H9 (cell line): ENCODE measurements at regions not wholly inside any gene's neighbourhood (a gene's known extent, or its start where the extent isn't known, plus 50 kb on each side); places are given as distances from the start of the nearest gene placed in this dataset.

Experiments used
- DNase-seq: peaks from one replicate; pipeline ENCODE4 v3.0.0-alpha.2; 2017
- H2AFZ ChIP-seq: one replicate; pipeline ENCODE4 v1.6.1; 2013; ENCODE audit warnings: mild to moderate bottlenecking, low read length, control low read depth, moderate library complexity
- H2AK5ac ChIP-seq: 2 replicates; pipeline ENCODE4 v1.6.1; 2013; ENCODE audit warnings: low read length, control low read depth, mixed read lengths; ENCODE audit not compliant: insufficient read length
- H2BK120ac ChIP-seq: one replicate; pipeline ENCODE4 v1.6.1; 2013; ENCODE audit warnings: low read depth, mild to moderate bottlenecking, low read length, control low read depth, inconsistent platforms; ENCODE audit not compliant: poor library complexity, severe bottlenecking
- H2BK12ac ChIP-seq: 2 replicates; pipeline ENCODE4 v1.6.1; 2013; ENCODE audit warnings: low read length, control low read depth, mixed read lengths, low read depth; ENCODE audit not compliant: insufficient read length
- H2BK15ac ChIP-seq: 2 replicates; pipeline ENCODE4 v1.6.1; 2013; ENCODE audit warnings: low read depth, low read length, control low read depth
- H2BK20ac ChIP-seq: one replicate; pipeline ENCODE4 v1.6.1; 2013; ENCODE audit warnings: low read depth, mild to moderate bottlenecking, low read length, control low read depth, inconsistent platforms; ENCODE audit not compliant: poor library complexity, severe bottlenecking
- H2BK5ac ChIP-seq: 2 replicates; pipeline ENCODE4 v1.6.1; 2013; ENCODE audit warnings: low read length, control low read depth, mixed read lengths; ENCODE audit not compliant: insufficient read length
- H3K14ac ChIP-seq: 2 replicates; pipeline ENCODE4 v1.6.1; 2013; ENCODE audit warnings: low read length, control low read depth; ENCODE audit not compliant: insufficient read depth
- H3K18ac ChIP-seq: 2 replicates; pipeline ENCODE4 v1.6.1; 2013; ENCODE audit warnings: low read depth, mild to moderate bottlenecking, mixed read lengths, low read length, control low read depth; ENCODE audit not compliant: insufficient read length
- H3K23ac ChIP-seq: 2 replicates; pipeline ENCODE4 v1.6.1; 2013; ENCODE audit warnings: low read length, control low read depth, mixed read lengths, low read depth; ENCODE audit not compliant: insufficient read length
- H3K23me2 ChIP-seq: 2 replicates; pipeline ENCODE4 v1.6.1; 2013; ENCODE audit warnings: low read depth, mild to moderate bottlenecking, mixed read lengths, low read length, control low read depth; ENCODE audit not compliant: insufficient read length, poor library complexity, severe bottlenecking
- H3K27ac ChIP-seq: 2 replicates; pipeline ENCODE4 v1.5.1; 2013; ENCODE audit warnings: low read length, control low read depth, mixed read lengths, low read depth; ENCODE audit not compliant: insufficient read length
- H3K27me3 ChIP-seq: 2 replicates; pipeline ENCODE4 v1.6.1; 2013; ENCODE audit warnings: low read length, control low read depth, inconsistent platforms; ENCODE audit not compliant: insufficient read depth
- H3K4ac ChIP-seq: 2 replicates; pipeline ENCODE4 v1.6.1; 2013; ENCODE audit warnings: low read depth, mild to moderate bottlenecking, control low read depth, inconsistent platforms, low read length, moderate library complexity
- H3K4me1 ChIP-seq: 2 replicates; pipeline ENCODE4 v1.6.1; 2013; ENCODE audit warnings: low read length, control low read depth, inconsistent platforms; ENCODE audit not compliant: insufficient read depth
- H3K4me2 ChIP-seq: 2 replicates; pipeline ENCODE4 v1.6.1; 2013; ENCODE audit warnings: low read length, control low read depth, mixed read lengths; ENCODE audit not compliant: insufficient read length, insufficient read depth
- H3K56ac ChIP-seq: 2 replicates; pipeline ENCODE4 v1.6.1; 2013; ENCODE audit warnings: low read depth, mild to moderate bottlenecking, mixed read lengths, low read length, control low read depth; ENCODE audit not compliant: insufficient read length
- H3K79me1 ChIP-seq: 2 replicates; pipeline ENCODE4 v1.6.1; 2013; ENCODE audit warnings: low read depth, mild to moderate bottlenecking, moderate library complexity, low read length, control low read depth, inconsistent platforms; ENCODE audit not compliant: insufficient read depth, poor library complexity, severe bottlenecking
- H3K79me2 ChIP-seq: 2 replicates; pipeline ENCODE4 v1.6.1; 2013; ENCODE audit warnings: low read length, control low read depth, inconsistent platforms; ENCODE audit not compliant: insufficient read depth
- H3K9ac ChIP-seq: 2 replicates; pipeline ENCODE4 v1.6.1; 2013; ENCODE audit warnings: low read length, control low read depth, mixed read lengths; ENCODE audit not compliant: insufficient read length; ENCODE audit errors: extremely low read depth
- H3K9me3 ChIP-seq: one replicate; pipeline ENCODE4 v1.6.1; 2013; ENCODE audit warnings: low read depth, low read length, inconsistent platforms; ENCODE audit not compliant: control insufficient read depth
- H3T11ph ChIP-seq: one replicate; pipeline ENCODE4 v1.6.1; 2013; ENCODE audit warnings: mild to moderate bottlenecking, low read length, control low read depth, inconsistent platforms
- H4K20me1 ChIP-seq: one replicate; pipeline ENCODE4 v1.6.1; 2013; ENCODE audit not compliant: control insufficient read depth, insufficient read length, insufficient read depth
- H4K5ac ChIP-seq: 2 replicates; pipeline ENCODE4 v1.6.1; 2013; ENCODE audit warnings: low read depth, mild to moderate bottlenecking, mixed read lengths, low read length, control low read depth; ENCODE audit not compliant: insufficient read length
- H4K8ac ChIP-seq: replicated peaks from 2 replicates; pipeline ENCODE4 v1.6.1; 2013; ENCODE audit warnings: low read length, control low read depth, mixed read lengths, low read depth; ENCODE audit not compliant: insufficient read length
- H4K91ac ChIP-seq: 2 replicates; pipeline ENCODE4 v1.6.1; 2013; ENCODE audit warnings: low read depth, mild to moderate bottlenecking, moderate library complexity, mixed read lengths, low read length, control low read depth; ENCODE audit not compliant: insufficient read length
- H3K27ac Mint-ChIP-seq, 3 experiments: 2 replicates in 2 of 3; 3 replicates in 1 of 3; pipeline ENCODE4 v1.8.0; 2020 to 2021; ENCODE audit warnings: mixed read lengths in 3 of 3, mild to moderate bottlenecking in 1 of 3, moderate library complexity in 1 of 3
- H3K27me3 Mint-ChIP-seq: 2 replicates; pipeline ENCODE4 v1.8.0; 2021; ENCODE audit warnings: low read depth, mild to moderate bottlenecking, moderate library complexity, mixed read lengths
- H3K36me3 Mint-ChIP-seq, 3 experiments: 2 replicates in 2 of 3; 3 replicates in 1 of 3; pipeline ENCODE4 v1.8.0; 2020 to 2021; ENCODE audit warnings: low read depth in 3 of 3, mixed read lengths in 3 of 3; ENCODE audit not compliant: insufficient read depth in 1 of 3
- H3K4me1 Mint-ChIP-seq, 2 experiments: 2 replicates each; pipeline ENCODE4 v1.8.0; 2020; ENCODE audit warnings: mixed read lengths in 2 of 2
- H3K4me3 Mint-ChIP-seq, 2 experiments: 2 replicates in 1 of 2; 3 replicates in 1 of 2; pipeline ENCODE4 v1.8.0; 2020 to 2021; ENCODE audit warnings: mild to moderate bottlenecking in 2 of 2, mixed read lengths in 2 of 2, moderate library complexity in 1 of 2
- H3K9me3 Mint-ChIP-seq, 2 experiments: 2 replicates in 1 of 2; 3 replicates in 1 of 2; pipeline ENCODE4 v1.8.0; 2020; ENCODE audit warnings: mild to moderate bottlenecking in 2 of 2, mixed read lengths in 2 of 2, moderate library complexity in 1 of 2
- TF ChIP-seq, protein P1 (sequence below): fragments of 200-600 bp; sonication (generic); conservative IDR thresholded peaks from 3 replicates; pipeline ENCODE4 v1.8.0; 2021; ENCODE audit warnings: antibody characterized with exemption, mild to moderate bottlenecking

DNA sequence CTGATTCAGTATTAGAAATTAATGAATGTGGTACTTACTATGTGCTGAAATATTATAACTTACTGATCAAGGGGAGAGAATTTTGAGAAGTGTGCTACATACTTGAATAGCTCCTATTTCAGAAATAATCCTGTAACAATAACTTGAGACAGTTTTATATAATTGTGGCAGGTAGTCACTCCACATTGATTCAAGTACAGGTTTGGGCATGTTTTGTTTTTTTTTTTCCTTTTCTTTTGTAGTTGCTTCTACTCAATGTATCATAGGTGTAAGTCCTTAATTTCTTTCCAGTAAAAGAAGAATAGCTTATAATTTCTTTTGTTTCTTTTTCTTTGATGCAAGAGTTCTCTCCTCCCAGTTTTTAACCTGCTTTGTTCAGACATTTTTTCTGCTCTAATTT is 86.1 kb upstream of the ADGRL2 start:
- Histone ChIP-seq H3K14ac (no peak overlapping the region), H3K9ac (no peak overlapping the region), H3K4me1 (no peaks in the 10 kb centered on the region), H4K5ac (no peak overlapping the region), H4K20me1 (no peaks in the 10 kb centered on the region), H2BK20ac (no peak overlapping the region), H3K4me2 (no peak overlapping the region), H2AFZ (no peak overlapping the region), H3T11ph (no peak overlapping the region), H3K79me2 (no peaks in the 10 kb centered on the region), H3K4ac (no peak overlapping the region), H3K79me1 (no peaks in the 10 kb centered on the region), H2BK120ac (no peak overlapping the region), H3K18ac (no peak overlapping the region), H2BK5ac (no peak overlapping the region), H3K27ac (no peak overlapping the region), H3K27me3 (no peaks in the 10 kb centered on the region), H3K23ac (no peak overlapping the region), H4K91ac (no peak overlapping the region), H2BK12ac (no peak overlapping the region), H2BK15ac (no peak overlapping the region), H4K8ac (no peak overlapping the region), H3K23me2 (no peaks in the 10 kb centered on the region), H3K56ac (no peak overlapping the region), H3K9me3 (no peaks in the 10 kb centered on the region), H2AK5ac (no peak overlapping the region)
- H3K4me1 Mint-ChIP-seq, result peaks cover 1 to 4% of the 10 kb centered on the region in 2 experiments; a peak in 3 of 4 replicates
- DNase-seq, result no peak
- H3K36me3 Mint-ChIP-seq, result no peaks in the 10 kb centered on the region
- TF ChIP-seq, protein P1, sequence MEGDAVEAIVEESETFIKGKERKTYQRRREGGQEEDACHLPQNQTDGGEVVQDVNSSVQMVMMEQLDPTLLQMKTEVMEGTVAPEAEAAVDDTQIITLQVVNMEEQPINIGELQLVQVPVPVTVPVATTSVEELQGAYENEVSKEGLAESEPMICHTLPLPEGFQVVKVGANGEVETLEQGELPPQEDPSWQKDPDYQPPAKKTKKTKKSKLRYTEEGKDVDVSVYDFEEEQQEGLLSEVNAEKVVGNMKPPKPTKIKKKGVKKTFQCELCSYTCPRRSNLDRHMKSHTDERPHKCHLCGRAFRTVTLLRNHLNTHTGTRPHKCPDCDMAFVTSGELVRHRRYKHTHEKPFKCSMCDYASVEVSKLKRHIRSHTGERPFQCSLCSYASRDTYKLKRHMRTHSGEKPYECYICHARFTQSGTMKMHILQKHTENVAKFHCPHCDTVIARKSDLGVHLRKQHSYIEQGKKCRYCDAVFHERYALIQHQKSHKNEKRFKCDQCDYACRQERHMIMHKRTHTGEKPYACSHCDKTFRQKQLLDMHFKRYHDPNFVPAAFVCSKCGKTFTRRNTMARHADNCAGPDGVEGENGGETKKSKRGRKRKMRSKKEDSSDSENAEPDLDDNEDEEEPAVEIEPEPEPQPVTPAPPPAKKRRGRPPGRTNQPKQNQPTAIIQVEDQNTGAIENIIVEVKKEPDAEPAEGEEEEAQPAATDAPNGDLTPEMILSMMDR, result no peak
- H3K9me3 Mint-ChIP-seq, result no peaks in the 10 kb centered on the region
- H3K27ac Mint-ChIP-seq, result no peak overlapping the region
- no peaks in the 10 kb centered on the region for H3K27me3 Mint-ChIP-seq
- H3K4me3 Mint-ChIP-seq, result no peak overlapping the region
